GM21825 (cell line): ENCODE measurements at regions not wholly inside any gene's neighbourhood (a gene's known extent, or its start where the extent isn't known, plus 50 kb on each side); places are given as distances from the start of the nearest gene placed in this dataset.
"Not testable (repeated sequence)": the region's sequence is repeated elsewhere in the genome, so short reads cannot be mapped to it uniquely, and the experiment has no call there.

Source experiments
- ATAC-seq: cut with Tn5 transposase; IDR thresholded peaks from one replicate; pipeline ENCODE4 v1.9.1; 2021; ENCODE audit warnings: mild to moderate bottlenecking, moderate library complexity; ENCODE audit not compliant: unreplicated experiment

GRCh38 chr4:151459375-151459774 is 50.4 kb downstream of the FHIP1A start:
- no peak for ATAC-seq

- ATAC-seq = no peak
Measured at GRCh38 chr4:151460434-151460833, 51.5 kb downstream of the FHIP1A start.

DNA sequence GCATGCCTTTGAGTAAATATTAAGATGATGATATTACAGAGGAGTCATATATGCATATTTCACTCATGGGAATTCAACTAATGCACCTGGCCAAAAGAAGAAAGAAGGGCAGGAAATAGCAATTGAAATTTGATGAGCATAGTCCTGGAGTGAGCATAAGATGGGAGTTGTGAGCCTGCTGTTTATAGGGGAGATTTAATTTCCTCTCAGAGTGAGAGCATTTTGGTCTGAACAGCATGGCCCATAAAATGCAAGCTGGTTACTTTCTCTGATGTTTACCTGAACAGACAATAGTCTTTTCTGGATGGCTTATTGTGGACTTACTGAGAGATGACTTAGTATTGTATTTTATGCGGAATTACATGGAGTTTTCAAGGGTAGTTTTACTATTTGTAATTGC is 53.6 kb downstream of the FHIP1A start:
- no peak for ATAC-seq

DNA sequence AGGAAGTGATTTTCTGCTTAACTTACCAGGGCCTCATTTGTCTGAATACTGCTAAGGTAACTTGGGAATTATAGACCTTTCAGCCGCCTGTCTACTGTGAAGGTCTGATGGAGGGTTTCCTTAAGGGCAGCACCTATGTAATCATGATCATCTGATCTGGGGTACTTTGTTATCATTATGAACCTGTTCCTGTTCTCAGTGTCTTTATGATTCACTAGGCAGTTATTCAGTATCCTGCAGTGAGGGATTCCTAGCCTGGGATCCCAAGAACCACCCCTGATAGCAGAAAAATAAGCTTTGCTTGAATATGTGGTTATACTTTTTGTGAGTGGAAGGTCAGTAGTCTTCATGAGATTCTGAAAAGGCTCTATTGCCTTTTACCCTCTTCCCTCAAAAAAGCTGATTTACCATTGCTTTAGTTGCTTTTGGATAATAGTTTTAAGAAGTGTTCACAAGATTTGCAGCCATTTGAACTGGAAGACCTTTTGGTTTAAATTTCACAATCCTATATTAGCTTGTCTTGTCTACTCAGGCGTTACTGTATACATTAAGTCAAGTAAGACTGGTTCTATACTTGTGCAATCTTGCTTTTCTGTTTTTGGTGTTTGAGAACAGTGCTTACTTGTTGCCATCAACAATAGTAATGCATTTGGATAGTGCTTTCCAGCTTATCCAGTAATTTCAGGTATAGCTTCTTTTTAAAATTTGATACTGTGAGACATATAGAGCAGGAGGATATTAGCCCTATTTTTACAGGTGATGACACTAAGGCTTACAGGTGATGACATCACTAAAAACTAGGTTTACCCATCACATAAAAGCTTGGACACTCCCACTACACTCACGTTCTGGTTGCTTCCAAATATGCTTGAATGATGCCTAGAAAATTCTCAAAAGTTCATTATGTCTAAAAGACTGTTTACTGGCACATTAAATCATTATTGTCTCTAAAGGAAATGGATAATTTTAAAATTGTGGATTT is 60.0 kb downstream of the FHIP1A start:
- ATAC-seq = no peak

- no peak for ATAC-seq
Measured at GRCh38 chr4:151469970-151470369, 61.0 kb downstream of the FHIP1A start.

DNA sequence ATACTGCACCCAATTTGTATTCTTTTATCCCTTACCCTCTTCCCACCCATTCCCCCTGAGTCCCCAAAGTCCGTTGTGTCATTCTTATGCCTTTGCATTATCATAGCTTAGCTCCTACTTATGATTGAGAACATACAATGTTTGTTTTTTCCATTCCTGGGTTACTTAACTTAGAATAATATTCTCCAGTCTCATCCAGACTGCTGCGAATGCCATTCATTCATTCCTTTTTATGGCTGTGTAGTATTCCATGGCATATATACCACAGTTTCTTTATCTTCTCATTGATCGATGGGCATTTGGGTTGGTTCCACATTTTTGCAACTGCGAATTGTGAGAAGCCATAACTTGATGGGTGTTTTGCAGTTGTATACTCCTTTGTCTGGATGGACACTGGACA is 62.8 kb downstream of the FHIP1A start:
- no peak for ATAC-seq

GRCh38 chr4:151472297-151472696 is 63.3 kb downstream of the FHIP1A start:
- ATAC-seq = no peak

DNA sequence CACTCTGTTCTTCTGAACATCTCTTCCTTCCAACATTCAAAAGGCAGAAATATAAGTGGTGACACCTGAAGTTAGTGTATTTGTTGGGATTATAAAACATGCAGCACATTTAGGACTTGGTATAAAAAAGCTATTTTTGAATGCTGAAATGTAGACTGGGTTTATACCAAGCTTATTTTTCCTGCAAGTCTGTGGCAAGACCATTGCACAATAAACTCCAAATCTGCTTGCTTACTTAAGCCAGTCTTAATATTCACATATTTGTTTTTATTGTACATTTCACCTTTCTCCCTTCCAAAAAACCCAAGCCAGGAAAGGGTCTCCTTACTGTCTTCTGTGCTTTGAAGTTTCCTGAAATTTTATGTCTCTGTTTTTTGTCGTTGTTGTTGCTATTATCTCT is 63.7 kb downstream of the FHIP1A start:
- ATAC-seq = no peak

- no peak for ATAC-seq
Measured at GRCh38 chr4:151473521-151474097, 64.6 kb downstream of the FHIP1A start.

DNA sequence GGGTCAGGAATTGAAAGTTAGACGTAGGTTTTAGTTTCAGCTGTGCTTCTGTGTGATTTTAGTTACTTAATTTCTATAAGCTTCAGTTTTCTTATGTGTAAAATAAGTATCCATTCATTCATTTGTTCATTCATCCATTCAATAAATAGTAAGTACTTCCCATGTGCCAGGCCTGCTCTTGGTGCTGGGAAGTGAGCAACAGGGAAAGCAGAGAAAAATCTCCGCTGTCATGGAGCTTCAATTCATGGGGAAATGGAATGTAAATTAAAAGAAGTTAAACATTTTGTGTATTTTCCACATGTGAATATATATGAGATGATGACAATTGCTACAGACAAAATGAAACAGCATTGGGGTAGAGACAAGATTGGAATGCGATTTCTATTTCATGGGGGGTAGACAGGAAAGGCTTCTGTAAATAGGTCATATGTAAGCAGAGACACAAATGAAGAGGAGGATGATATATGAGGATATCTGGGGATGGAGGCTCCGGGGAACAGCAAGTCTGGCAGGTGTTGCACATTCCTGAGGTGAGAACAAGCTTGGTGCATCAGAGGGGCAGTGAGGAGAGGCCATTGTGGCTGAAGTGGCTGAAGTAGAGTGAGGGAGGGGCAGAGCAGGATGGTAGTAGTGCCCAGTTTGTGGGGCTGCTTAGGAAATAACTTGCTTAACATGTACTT is 66.2 kb downstream of the FHIP1A start:
- no peak for ATAC-seq

- ATAC-seq = no peak
Measured at GRCh38 chr4:151481813-151482212, 72.8 kb downstream of the FHIP1A start.

DNA sequence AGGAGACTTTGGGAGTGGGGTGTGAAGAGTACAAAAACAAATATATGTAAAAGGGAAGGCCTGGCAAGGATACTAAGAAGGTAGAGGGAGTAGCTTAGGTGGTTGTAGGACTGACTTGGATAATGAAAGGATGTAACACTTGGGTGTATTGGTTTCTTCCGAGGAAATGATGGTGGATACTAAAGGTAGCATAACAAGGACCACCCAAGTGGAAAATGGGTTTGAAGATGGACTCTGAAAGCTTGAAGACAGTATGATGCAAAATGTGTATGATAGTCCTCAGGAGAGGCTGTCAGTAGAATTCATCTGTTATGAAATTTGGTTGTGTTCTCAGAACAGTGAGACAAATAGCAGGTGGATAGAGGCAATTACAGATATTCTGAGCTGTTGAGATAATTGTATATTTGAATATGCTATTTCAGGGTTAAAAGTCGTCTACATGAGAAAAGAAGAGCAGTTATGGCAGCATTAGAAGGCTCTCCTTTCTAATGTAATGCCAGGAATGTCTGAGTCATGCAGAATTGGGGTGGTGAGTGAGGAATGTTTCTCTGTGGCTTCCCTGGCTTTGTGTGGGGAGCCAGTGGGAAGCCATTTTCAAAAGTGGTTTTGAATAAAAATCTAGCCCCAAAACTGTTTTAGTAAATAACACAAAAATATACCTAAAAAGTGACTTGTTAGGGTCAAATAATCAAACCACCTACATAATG is 75.6 kb downstream of the FHIP1A start:
- ATAC-seq = no peak

DNA sequence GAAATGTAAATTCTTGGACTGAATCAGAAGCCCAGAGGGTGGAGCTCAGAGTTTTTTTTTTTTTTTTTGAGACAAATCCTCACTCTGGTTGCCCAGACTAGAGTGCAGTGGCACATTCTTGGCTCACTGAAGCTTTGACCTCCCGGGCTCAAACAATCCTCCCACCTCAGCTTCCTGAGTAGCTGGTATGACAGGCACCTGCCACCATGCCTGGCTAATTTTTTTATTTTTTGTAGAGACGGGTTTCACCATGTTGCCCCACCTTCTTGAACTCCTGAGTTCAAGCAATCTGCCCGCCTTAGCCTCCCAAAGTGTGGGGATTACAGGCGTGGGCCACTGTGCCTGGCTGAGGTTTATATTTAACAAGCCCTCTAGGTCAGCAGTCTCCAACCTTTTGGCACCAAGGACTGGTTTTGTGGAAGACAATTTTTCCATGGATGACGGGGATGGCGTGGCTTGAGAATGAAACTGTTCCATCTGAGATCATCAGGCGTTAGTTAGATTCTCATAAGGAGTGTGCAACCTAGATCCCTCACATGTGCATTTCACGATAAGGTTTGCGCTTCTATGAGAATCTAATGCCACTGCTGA is 76.7 kb downstream of the FHIP1A start:
- ATAC-seq = no peak

DNA sequence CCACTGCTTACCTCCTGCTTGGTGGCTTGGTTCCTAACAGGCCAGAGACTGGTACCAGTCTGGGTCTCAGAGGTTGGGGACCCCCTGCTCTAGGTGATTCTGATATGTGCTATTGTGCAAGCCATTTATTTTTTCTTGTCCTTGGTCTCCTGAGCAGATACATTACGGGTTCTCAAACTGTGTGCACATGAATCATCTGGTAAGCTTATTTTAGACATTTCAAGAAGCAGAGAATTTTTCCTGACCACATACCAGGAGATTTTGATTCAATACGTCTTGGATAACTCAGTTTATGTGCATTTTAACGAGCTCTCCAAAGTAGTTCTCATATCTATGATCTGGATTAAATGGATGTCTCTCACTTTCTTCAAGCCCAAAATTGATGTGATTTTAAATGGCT is 77.2 kb downstream of the FHIP1A start:
- no peak for ATAC-seq

DNA sequence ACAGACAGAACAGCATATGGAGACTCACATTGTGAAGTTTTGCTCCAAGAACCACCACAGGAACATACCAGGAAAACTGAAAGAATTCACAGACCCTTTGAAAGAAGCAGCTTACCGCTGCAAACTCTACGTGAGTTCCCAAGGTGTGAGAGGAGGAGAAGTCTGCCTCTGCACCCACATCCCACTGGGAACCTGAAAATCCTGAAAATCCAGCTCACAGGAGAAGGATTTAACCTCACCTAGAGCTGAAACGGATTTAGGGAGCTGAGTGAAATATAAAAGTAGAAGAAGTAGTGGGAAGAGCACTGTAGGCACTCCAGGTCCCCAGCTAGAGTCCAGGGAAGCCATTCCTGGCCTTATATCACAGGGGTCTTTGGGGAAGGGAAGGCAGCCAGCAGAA is 80.0 kb downstream of the FHIP1A start:
- ATAC-seq = no peak

DNA sequence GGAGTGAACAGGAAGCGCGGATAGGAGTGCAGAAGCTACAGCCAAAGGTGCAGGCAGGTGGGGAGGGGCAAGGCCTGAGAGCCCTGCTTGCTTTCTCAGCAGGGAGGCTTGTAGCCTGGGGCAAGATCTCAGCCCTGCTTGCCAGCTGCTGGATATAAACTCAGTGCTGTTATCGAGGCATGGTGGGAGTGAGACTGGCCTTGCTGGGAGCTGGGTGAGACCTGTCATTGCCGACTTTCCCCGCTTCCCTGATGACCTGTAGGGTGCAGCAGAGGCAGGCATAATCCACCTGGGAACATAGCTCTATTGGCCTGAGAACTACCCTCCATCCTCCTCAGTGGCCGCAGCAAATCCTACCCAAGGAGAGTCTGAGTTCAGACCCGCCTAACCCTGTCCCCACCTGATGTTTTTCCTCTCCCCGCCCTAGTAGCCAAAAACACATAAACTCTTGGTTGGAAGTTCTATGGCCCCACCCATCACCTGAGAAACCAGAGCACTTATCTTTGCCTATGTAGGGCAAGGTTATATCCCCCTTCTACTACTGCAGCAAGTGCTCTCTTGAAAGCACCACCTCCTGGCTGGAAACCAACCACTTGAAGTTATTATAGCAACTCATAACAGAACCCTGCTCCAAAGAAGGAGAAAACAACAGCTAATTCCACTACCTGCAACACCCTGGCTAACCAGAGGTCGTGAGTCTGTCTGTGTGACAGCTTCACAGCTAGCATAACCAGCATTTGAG is 80.7 kb downstream of the FHIP1A start:
- no peak for ATAC-seq

GRCh38 chr4:151495612-151496011 is 86.6 kb downstream of the FHIP1A start:
- not testable (repeated sequence) for ATAC-seq

DNA sequence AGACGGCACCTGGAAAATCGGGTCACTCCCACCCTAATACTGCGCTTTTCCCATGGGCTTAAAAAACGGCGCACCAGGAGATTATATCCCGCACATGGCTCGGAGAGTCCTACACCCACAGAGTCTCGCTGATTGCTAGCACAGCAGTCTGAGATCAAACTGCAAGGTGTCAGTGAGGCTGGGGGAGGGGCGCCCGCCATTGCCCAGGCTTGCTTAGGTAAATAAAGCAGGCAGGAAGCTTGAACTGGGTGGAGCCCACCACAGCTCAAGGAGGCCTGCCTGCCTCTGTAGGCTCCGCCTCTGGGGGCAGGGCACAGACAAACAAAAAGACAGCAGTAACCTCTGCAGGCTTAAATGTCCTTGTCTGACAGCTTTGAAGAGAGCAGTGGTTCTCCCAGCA is 102.6 kb downstream of the FHIP1A start:
- ATAC-seq = not testable (repeated sequence)

DNA sequence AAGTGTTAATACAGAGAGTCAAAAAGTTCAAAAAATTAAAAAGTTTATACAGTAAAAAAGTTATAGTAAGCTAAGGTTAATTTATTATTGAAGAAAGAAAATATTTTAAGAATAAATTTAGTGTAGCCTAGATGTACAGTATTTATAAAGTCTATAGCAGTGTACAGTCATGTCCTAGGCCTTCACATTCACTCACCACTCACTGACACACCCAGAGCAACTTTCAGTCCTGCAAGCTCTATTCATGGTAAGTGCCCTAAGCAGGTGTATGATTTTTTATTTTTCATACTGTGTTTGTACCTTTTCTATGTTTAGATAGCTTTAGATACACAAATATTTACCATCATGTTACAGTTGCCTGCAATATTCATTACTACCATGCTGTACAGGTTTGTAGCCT is 108.9 kb downstream of the FHIP1A start:
- ATAC-seq = no peak

GRCh38 chr4:151518359-151518758 is 109.4 kb downstream of the FHIP1A start:
- no peak for ATAC-seq
